GM19023 (cell line): ENCODE measurements at regions not wholly inside any gene's neighbourhood (a gene's known extent, or its start where the extent isn't known, plus 50 kb on each side); places are given as distances from the start of the nearest gene placed in this dataset.
"Not testable (repeated sequence)": the region's sequence is repeated elsewhere in the genome, so short reads cannot be mapped to it uniquely, and the experiment has no call there.

Experiments
- ATAC-seq: cut with Tn5 transposase; IDR thresholded peaks from one replicate; pipeline ENCODE4 v1.9.1; 2021; ENCODE audit warnings: mild to moderate bottlenecking, moderate library complexity; ENCODE audit not compliant: unreplicated experiment

- no peak for ATAC-seq
These were observed 960.0 kb upstream of the CNTN5 start for GRCh38 chr11:98060759-98061158.

- no peak for ATAC-seq
These were observed 958.9 kb upstream of the CNTN5 start for GRCh38 chr11:98061858-98062257.

- ATAC-seq = no peak
These were observed 958.0 kb upstream of the CNTN5 start for GRCh38 chr11:98062714-98063113.

- ATAC-seq = no peak
These were observed 952.5 kb upstream of the CNTN5 start for GRCh38 chr11:98068251-98068650.

- not testable (repeated sequence) for ATAC-seq
These were observed 951.6 kb upstream of the CNTN5 start for GRCh38 chr11:98069147-98069546.

- ATAC-seq = no peak
These were observed 950.9 kb upstream of the CNTN5 start for GRCh38 chr11:98069861-98070260.

GRCh38 chr11:98090861-98091505 lies 929.8 kb upstream of the CNTN5 start:
- no peak for ATAC-seq

GRCh38 chr11:98099371-98099770 lies 921.4 kb upstream of the CNTN5 start:
- ATAC-seq = no peak

GRCh38 chr11:98100689-98101088 lies 920.1 kb upstream of the CNTN5 start:
- ATAC-seq = no peak

GRCh38 chr11:98101329-98101728 lies 919.4 kb upstream of the CNTN5 start:
- ATAC-seq = no peak

- ATAC-seq = no peak
These were observed 916.5 kb upstream of the CNTN5 start for GRCh38 chr11:98104249-98104648.

GRCh38 chr11:98107736-98108135 lies 913.0 kb upstream of the CNTN5 start:
- no peak for ATAC-seq

- ATAC-seq = no peak
These were observed 910.7 kb upstream of the CNTN5 start for GRCh38 chr11:98110030-98110429.

GRCh38 chr11:98115873-98116272 lies 904.9 kb upstream of the CNTN5 start:
- no peak for ATAC-seq

GRCh38 chr11:98130117-98130625 lies 890.6 kb upstream of the CNTN5 start:
- no peak for ATAC-seq

GRCh38 chr11:98136357-98136756 lies 884.4 kb upstream of the CNTN5 start:
- no peak for ATAC-seq

- no peak for ATAC-seq
These were observed 883.3 kb upstream of the CNTN5 start for GRCh38 chr11:98137437-98137836.

- no peak for ATAC-seq
These were observed 877.1 kb upstream of the CNTN5 start for GRCh38 chr11:98143661-98144060.

- no peak for ATAC-seq
These were observed 867.0 kb upstream of the CNTN5 start for GRCh38 chr11:98153752-98154151.

- ATAC-seq = no peak
These were observed 865.1 kb upstream of the CNTN5 start for GRCh38 chr11:98155696-98156095.

- no peak for ATAC-seq
These were observed 842.8 kb upstream of the CNTN5 start for GRCh38 chr11:98177925-98178324.

GRCh38 chr11:98180511-98180910 lies 840.2 kb upstream of the CNTN5 start:
- no peak for ATAC-seq

- ATAC-seq = no peak
These were observed 839.8 kb upstream of the CNTN5 start for GRCh38 chr11:98180921-98181320.
